T-helper 2 cell (primary cell): ENCODE measurements at regions not wholly inside any gene's neighbourhood (a gene's known extent, or its start where the extent isn't known, plus 50 kb on each side); places are given as distances from the start of the nearest gene placed in this dataset.

Source experiments
- DNase-seq, 5 experiments: peaks; one replicate each; pipeline versions ENCODE4 v3.0.0 to v3.0.0-alpha.2; 2012 to 2022

- no peak for DNase-seq
These were observed 1127.5 kb upstream of the NCAM2 start for GRCh38 chr21:19870682-19871081.

GRCh38 chr21:19874521-19874920 is 1123.7 kb upstream of the NCAM2 start:
- DNase-seq = no peak

- no peak for DNase-seq
These were observed 1120.1 kb upstream of the NCAM2 start for GRCh38 chr21:19878133-19878532.

GRCh38 chr21:19899645-19900044 is 1098.6 kb upstream of the NCAM2 start:
- DNase-seq = no peak

GRCh38 chr21:19900149-19900548 is 1098.1 kb upstream of the NCAM2 start:
- DNase-seq = no peak

GRCh38 chr21:19908390-19908789 is 1089.8 kb upstream of the NCAM2 start:
- DNase-seq = no peak

GRCh38 chr21:19914028-19914427 is 1084.2 kb upstream of the NCAM2 start:
- DNase-seq = no peak

GRCh38 chr21:19921211-19921610 is 1077.0 kb upstream of the NCAM2 start:
- no peak for DNase-seq

- DNase-seq = no peak
These were observed 1076.1 kb upstream of the NCAM2 start for GRCh38 chr21:19922122-19922521.

GRCh38 chr21:19935467-19935866 is 1062.7 kb upstream of the NCAM2 start:
- DNase-seq = no peak

GRCh38 chr21:19937619-19938018 is 1060.6 kb upstream of the NCAM2 start:
- DNase-seq = no peak

GRCh38 chr21:19941626-19942025 is 1056.6 kb upstream of the NCAM2 start:
- DNase-seq = no peak

- DNase-seq = no peak
These were observed 1047.9 kb upstream of the NCAM2 start for GRCh38 chr21:19950347-19950746.

GRCh38 chr21:19969156-19969555 is 1029.1 kb upstream of the NCAM2 start:
- no peak for DNase-seq

GRCh38 chr21:19981938-19982337 is 1016.3 kb upstream of the NCAM2 start:
- DNase-seq = no peak

GRCh38 chr21:19986396-19986795 is 1011.8 kb upstream of the NCAM2 start:
- no peak for DNase-seq

GRCh38 chr21:19987671-19988070 is 1010.5 kb upstream of the NCAM2 start:
- DNase-seq = no peak

- no peak for DNase-seq
These were observed 1005.7 kb upstream of the NCAM2 start for GRCh38 chr21:19992540-19992939.

GRCh38 chr21:19993268-19993667 is 1004.9 kb upstream of the NCAM2 start:
- no peak for DNase-seq

GRCh38 chr21:19995253-19995652 is 1003.0 kb upstream of the NCAM2 start:
- no peak for DNase-seq

- DNase-seq = no peak
These were observed 999.8 kb upstream of the NCAM2 start for GRCh38 chr21:19998453-19998852.

GRCh38 chr21:19999369-20000272 is 998.6 kb upstream of the NCAM2 start:
- no peak for DNase-seq

- no peak for DNase-seq
These were observed 993.8 kb upstream of the NCAM2 start for GRCh38 chr21:20004367-20004766.

GRCh38 chr21:20010691-20011200 is 987.5 kb upstream of the NCAM2 start:
- DNase-seq = no peak

- no peak for DNase-seq
These were observed 984.4 kb upstream of the NCAM2 start for GRCh38 chr21:20013851-20014250.
